Body of pancreas (tissue), 4 donors: ENCODE measurements at regions not wholly inside any gene's neighbourhood (a gene's known extent, or its start where the extent isn't known, plus 50 kb on each side); places are given as distances from the start of the nearest gene placed in this dataset.

Experiments used
- ATAC-seq: fragments of 150-250 bp; one replicate; pipeline ENCODE4 v1.9.1; 2016
- DNase-seq, 4 donors: peaks; one replicate each; pipeline ENCODE4 v3.0.0-alpha.2; 2019
- H3K27ac ChIP-seq, 4 donors: fragments of 200-600 bp; sonication (generic); 1 replicate in 3 of 4; 2 replicates in 1 of 4; pipeline versions ENCODE4 v1.5.1 to v1.6.1; 2016 to 2019; ENCODE audit warnings: mild to moderate bottlenecking in 1 of 4, mixed read lengths in 1 of 4, moderate library complexity in 1 of 4
- H3K27me3 ChIP-seq, 2 donors: fragments of 200-600 bp; sonication (generic); one replicate each; pipeline ENCODE4 v1.6.0; 2016; ENCODE audit warnings: mild to moderate bottlenecking in 1 of 2
- H3K36me3 ChIP-seq, 2 donors: fragments of 200-600 bp; sonication (generic); replicated peaks in 1 of 2; 2 replicates each; pipeline ENCODE4 v1.5.1; 2016; ENCODE audit warnings: low read depth in 2 of 2; ENCODE audit not compliant: insufficient read depth in 1 of 2
- H3K4me1 ChIP-seq: fragments of 200-600 bp; sonication (generic); one replicate; pipeline ENCODE4 v1.6.0; 2016
- H3K4me3 ChIP-seq, 2 donors: fragments of 200-600 bp; sonication (generic); 1 replicate in 1 of 2; 2 replicates in 1 of 2; pipeline ENCODE4 v1.5.1; 2016 to 2019
- H3K9me3 ChIP-seq, 3 donors: fragments of 200-600 bp; sonication (generic); 1 replicate in 2 of 3; 2 replicates in 1 of 3; pipeline ENCODE4 v1.5.1; 2016
- POLR2A ChIP-seq, 3 donors: fragments of 450-650 bp; IDR thresholded peaks; one replicate each; pipeline ENCODE4 v1.6.1; 2016; ENCODE audit warnings: antibody characterized with exemption in 3 of 3, mild to moderate bottlenecking in 2 of 3
- WGBS, 2 donors: methylation state at CpG; one replicate each; pipeline ENCODE4 v1.1.5; 2017; 5-methylcytosine and 5-hydroxymethylcytosine counted together
- intact Hi-C: fragments of 100-400 bp; cut with DNase I; formaldehyde crosslinking; loops from one replicate; pipeline ENCODE4 v1.15.1; 2023
- TF ChIP-seq, protein P1 (sequence below), 7 experiments: fragments of 450-650 bp in 4 of 7; fragments of 200-600 bp in 3 of 7; sonication (generic) in 3 of 7; IDR thresholded peaks; one replicate each; pipeline ENCODE4 v1.5.1; 2016 to 2019; ENCODE audit warnings: antibody characterized with exemption in 7 of 7

DNA sequence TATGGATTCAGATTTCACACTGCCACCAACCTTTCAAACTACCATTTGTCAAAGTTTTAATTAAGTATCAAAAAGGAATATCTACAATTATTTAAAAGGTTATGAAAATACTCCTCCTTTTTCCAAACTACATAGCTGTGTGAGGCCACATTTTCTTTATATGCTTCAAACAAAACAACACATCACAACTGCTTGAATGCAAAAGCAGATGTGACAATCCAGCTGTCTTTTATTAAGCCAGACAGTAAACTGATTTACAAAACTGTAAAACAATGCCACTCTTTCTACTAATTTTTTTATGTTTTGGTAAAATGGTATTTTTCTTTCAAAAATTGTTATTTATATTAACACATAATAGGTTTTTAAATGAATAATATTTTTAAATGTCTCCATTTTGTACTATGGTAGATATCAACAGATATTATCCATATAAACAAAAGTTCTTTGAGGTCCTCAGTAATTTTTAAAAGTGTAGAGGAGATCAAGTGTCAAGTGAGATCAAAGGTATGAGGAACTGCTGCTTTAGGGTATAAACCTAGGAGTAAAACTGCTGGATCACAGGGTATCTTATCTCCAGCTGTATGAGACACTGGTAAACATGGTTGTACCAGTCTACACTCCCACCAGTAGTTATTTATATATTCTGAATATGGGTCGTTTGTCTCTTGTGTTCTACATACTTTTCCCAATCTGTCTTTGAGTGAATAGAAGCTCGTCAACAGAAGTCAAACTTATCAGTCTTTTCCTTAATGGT lies 68.8 kb upstream of the SERTAD2 start:
- Histone ChIP-seq H3K9me3 (no peaks in the 10 kb centered on the region), H3K4me1 (peaks cover 13% of the 10 kb centered on the region), H3K4me3 (no peak overlapping the region), H3K27me3 (no peaks in the 10 kb centered on the region), H3K36me3 (no peaks in the 10 kb centered on the region), H3K27ac (no peak overlapping the region)
- ATAC-seq = no peak
- DNase-seq = no peak
- intact Hi-C loops = no loop called here
- WGBS, 2 donors = 49 to 53% methylated on average over 2 of the region's 2 CpGs
- TF ChIP-seq, protein P1, sequence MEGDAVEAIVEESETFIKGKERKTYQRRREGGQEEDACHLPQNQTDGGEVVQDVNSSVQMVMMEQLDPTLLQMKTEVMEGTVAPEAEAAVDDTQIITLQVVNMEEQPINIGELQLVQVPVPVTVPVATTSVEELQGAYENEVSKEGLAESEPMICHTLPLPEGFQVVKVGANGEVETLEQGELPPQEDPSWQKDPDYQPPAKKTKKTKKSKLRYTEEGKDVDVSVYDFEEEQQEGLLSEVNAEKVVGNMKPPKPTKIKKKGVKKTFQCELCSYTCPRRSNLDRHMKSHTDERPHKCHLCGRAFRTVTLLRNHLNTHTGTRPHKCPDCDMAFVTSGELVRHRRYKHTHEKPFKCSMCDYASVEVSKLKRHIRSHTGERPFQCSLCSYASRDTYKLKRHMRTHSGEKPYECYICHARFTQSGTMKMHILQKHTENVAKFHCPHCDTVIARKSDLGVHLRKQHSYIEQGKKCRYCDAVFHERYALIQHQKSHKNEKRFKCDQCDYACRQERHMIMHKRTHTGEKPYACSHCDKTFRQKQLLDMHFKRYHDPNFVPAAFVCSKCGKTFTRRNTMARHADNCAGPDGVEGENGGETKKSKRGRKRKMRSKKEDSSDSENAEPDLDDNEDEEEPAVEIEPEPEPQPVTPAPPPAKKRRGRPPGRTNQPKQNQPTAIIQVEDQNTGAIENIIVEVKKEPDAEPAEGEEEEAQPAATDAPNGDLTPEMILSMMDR (IDR thresholded peaks at IDR 0.05) = no peak
- TF ChIP-seq POLR2A (IDR thresholded peaks at IDR 0.05) = no peak

DNA sequence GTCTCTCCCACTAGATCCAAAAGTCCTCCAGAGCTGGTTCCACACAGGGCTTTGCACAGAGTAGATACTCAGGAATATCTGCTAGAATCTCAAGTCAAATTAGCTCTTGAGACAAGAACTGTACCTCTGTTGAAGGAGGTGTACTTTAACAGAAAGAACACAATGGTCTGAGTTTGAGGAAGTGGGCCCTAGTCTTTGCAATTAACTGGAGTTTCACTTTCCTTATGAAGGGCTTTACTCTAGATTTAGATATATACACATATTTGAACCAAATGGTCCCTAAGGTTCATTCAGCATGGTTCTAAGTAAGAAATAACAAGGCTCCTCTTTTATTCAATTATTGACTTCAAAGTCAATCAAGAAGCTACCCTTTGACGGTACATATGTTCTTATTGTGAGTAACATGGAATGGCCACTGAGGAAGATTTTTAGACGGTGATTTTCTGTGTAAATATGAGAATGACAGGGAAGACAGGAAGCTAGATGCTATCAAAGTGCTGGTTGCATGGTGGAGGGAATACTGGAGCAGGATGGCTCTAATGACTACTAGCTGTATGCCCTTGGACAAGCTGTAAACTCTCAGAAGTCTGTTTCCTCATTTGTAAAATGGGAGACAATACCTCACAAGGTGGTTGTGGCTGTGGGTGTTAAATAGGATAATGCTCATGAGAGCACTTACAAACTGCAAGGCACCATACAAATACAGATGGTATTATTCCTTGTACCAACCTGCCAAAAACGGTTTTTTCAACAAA lies 73.5 kb upstream of the SERTAD2 start:
- DNase-seq (no peak), ATAC-seq (no peak)
- TF ChIP-seq, protein P1 (IDR thresholded peaks at IDR 0.05) = no peak
- TF ChIP-seq POLR2A (IDR thresholded peaks at IDR 0.05) = no peak
- Histone ChIP-seq H3K4me1 (peaks cover 30% of the 10 kb centered on the region), H3K27me3 (no peaks in the 10 kb centered on the region), H3K9me3 (no peaks in the 10 kb centered on the region), H3K27ac (peak overlapping the region in 2 of 4 donors; percentile 8 to 36), H3K36me3 (no peaks in the 10 kb centered on the region), H3K4me3 (no peak overlapping the region)
- intact Hi-C loops = no loop called here
- 72 to 82% methylated on average over 3 of the region's 3 CpGs for WGBS, 2 donors

GRCh38 chr2:64727843-64728463 lies 74.2 kb upstream of the SERTAD2 start:
- intact Hi-C loops = no loop called here
- 60 to 69% methylated on average over 10 of the region's 11 CpGs for WGBS, 2 donors
- Histone ChIP-seq H3K36me3 (no peaks in the 10 kb centered on the region), H3K4me3 (no peak overlapping the region), H3K9me3 (no peaks in the 10 kb centered on the region), H3K27ac (no peak overlapping the region), H3K27me3 (no peaks in the 10 kb centered on the region), H3K4me1 (peaks cover 34% of the 10 kb centered on the region)
- ATAC-seq = no peak
- TF ChIP-seq POLR2A (IDR thresholded peaks at IDR 0.05) = no peak
- TF ChIP-seq, protein P1 (IDR thresholded peaks at IDR 0.05) = no peak
- no peak for DNase-seq

DNA sequence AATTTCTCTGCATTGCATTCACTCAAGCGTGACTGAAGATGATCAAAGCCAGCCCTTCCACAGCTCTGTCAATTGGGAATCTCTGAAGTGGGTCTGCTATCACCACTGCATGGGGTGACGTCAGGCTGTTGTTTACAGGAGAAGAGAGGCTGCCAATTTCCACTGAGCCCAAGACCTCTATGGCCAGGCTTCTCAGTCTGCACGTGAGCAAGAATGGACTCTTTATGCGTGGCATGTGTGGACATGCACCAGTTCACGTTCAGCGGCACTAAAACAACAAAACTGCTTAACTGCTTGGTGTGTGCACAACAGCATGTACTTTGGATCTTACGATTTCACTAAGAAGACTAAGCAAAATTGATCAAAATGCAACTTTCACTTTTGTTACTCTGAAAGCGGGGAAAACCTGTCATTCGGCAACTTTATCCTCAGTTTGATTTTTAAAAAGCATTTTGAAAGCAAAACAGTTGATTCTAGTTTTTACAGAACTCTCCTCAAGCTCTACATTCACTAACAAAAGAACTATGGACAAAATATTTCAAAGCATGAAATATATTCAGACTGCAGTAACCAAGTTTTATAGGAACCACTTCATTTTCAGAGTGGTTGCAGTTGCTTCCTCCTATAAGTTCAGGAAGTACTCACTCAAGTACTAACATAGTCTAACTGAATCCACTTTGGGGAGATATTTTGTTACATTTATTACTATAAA lies 77.0 kb upstream of the SERTAD2 start:
- Histone ChIP-seq H3K4me3 (no peak overlapping the region), H3K36me3 (no peaks in the 10 kb centered on the region), H3K4me1 (peaks cover 34% of the 10 kb centered on the region), H3K27me3 (no peaks in the 10 kb centered on the region), H3K9me3 (no peaks in the 10 kb centered on the region), H3K27ac (peak overlapping the region; percentile 26 to 87 (median 71))
- DNase-seq (peak; percentile 75 to 90 (median 84)), ATAC-seq (peak; percentile 97)
- WGBS, 2 donors = 0 to 3% methylated on average over 9 of the region's 9 CpGs
- intact Hi-C loops = no loop called here
- TF ChIP-seq, protein P1 (IDR thresholded peaks at IDR 0.05) = no peak
- TF ChIP-seq POLR2A (IDR thresholded peaks at IDR 0.05) = peak in 2 of 3 donors; percentile 63 to 67
